ENCODE measurements at regions not wholly inside any gene's neighbourhood (a gene's known extent, or its start where the extent isn't known, plus 50 kb on each side); places are given as distances from the start of the nearest gene placed in this dataset.

GRCh38 chr7:79684384-79684783, 230.9 kb upstream of the MAGI2 start:
- Mint-ChIP-seq H3K36me3 (ENCODE audit: insufficient read depth in 2 of 2) (no peaks in the 10 kb centered on the region), H3K27ac (no peak overlapping the region), H3K27me3 (ENCODE audit: low read depth) (no peaks in the 10 kb centered on the region), H3K4me3 (no peak overlapping the region), H3K4me1 (ENCODE audit: low read depth) (no peaks in the 10 kb centered on the region), H3K9me3 (peaks cover 0 to 4% of the 10 kb centered on the region in 2 donors)
- DNase-seq = no peak
- ATAC-seq (replicated peaks in 1 of 2) = no peak

GRCh38 chr7:79683916-79684315, 230.4 kb upstream of the MAGI2 start:
- no peak for DNase-seq
- H3K27me3 Mint-ChIP-seq (ENCODE audit: low read depth) = no peaks in the 10 kb centered on the region
- no peaks in the 10 kb centered on the region for H3K36me3 Mint-ChIP-seq (ENCODE audit: insufficient read depth in 2 of 2)
- H3K4me3 Mint-ChIP-seq = no peak overlapping the region
- H3K27ac Mint-ChIP-seq = no peak overlapping the region
- H3K4me1 Mint-ChIP-seq (ENCODE audit: low read depth) = no peaks in the 10 kb centered on the region
- H3K9me3 Mint-ChIP-seq = peaks cover 0 to 4% of the 10 kb centered on the region in 2 donors
- no peak for ATAC-seq (replicated peaks in 1 of 2)

GRCh38 chr7:79683185-79683890, 229.9 kb upstream of the MAGI2 start:
- Mint-ChIP-seq H3K4me1 (ENCODE audit: low read depth) (no peaks in the 10 kb centered on the region), H3K4me3 (no peak overlapping the region), H3K27me3 (ENCODE audit: low read depth) (no peaks in the 10 kb centered on the region), H3K9me3 (peaks cover 0 to 4% of the 10 kb centered on the region in 2 donors), H3K27ac (no peak overlapping the region), H3K36me3 (ENCODE audit: insufficient read depth in 2 of 2) (no peaks in the 10 kb centered on the region)
- no peak for ATAC-seq (replicated peaks in 1 of 2)
- DNase-seq = no peak

- H3K27ac Mint-ChIP-seq = no peak overlapping the region
- H3K27me3 Mint-ChIP-seq (ENCODE audit: low read depth) = no peaks in the 10 kb centered on the region
- DNase-seq (no peak), ATAC-seq (replicated peaks in 1 of 2) (no peak)
- peaks cover 0 to 4% of the 10 kb centered on the region in 2 donors for H3K9me3 Mint-ChIP-seq
- H3K4me3 Mint-ChIP-seq = no peak overlapping the region
- no peaks in the 10 kb centered on the region for H3K36me3 Mint-ChIP-seq (ENCODE audit: insufficient read depth in 2 of 2)
- no peaks in the 10 kb centered on the region for H3K4me1 Mint-ChIP-seq (ENCODE audit: low read depth)
Observed at GRCh38 chr7:79681454-79681853, 228.0 kb upstream of the MAGI2 start.

- no peak for ATAC-seq (replicated peaks in 1 of 2)
- Mint-ChIP-seq H3K36me3 (ENCODE audit: insufficient read depth in 2 of 2) (no peaks in the 10 kb centered on the region), H3K9me3 (peaks cover 0 to 4% of the 10 kb centered on the region in 2 donors), H3K27ac (no peak overlapping the region), H3K27me3 (ENCODE audit: low read depth) (no peaks in the 10 kb centered on the region), H3K4me3 (no peak overlapping the region), H3K4me1 (ENCODE audit: low read depth) (no peaks in the 10 kb centered on the region)
- no peak for DNase-seq
Observed at GRCh38 chr7:79673969-79674368, 220.5 kb upstream of the MAGI2 start.

GRCh38 chr7:79673421-79673820, 220.0 kb upstream of the MAGI2 start:
- no peaks in the 10 kb centered on the region for H3K27me3 Mint-ChIP-seq (ENCODE audit: low read depth)
- no peaks in the 10 kb centered on the region for H3K36me3 Mint-ChIP-seq (ENCODE audit: insufficient read depth in 2 of 2)
- no peak overlapping the region for H3K27ac Mint-ChIP-seq
- no peaks in the 10 kb centered on the region for H3K4me1 Mint-ChIP-seq (ENCODE audit: low read depth)
- DNase-seq (no peak), ATAC-seq (replicated peaks in 1 of 2) (no peak)
- peaks cover 0 to 4% of the 10 kb centered on the region in 2 donors for H3K9me3 Mint-ChIP-seq
- H3K4me3 Mint-ChIP-seq = no peak overlapping the region

- H3K27ac Mint-ChIP-seq = no peak overlapping the region
- DNase-seq (no peak), ATAC-seq (replicated peaks in 1 of 2) (no peak)
- H3K4me3 Mint-ChIP-seq = no peak overlapping the region
- H3K9me3 Mint-ChIP-seq = peaks cover 1 to 7% of the 10 kb centered on the region in 2 donors
- no peaks in the 10 kb centered on the region for H3K36me3 Mint-ChIP-seq (ENCODE audit: insufficient read depth in 2 of 2)
- H3K27me3 Mint-ChIP-seq (ENCODE audit: low read depth) = no peaks in the 10 kb centered on the region
- no peaks in the 10 kb centered on the region for H3K4me1 Mint-ChIP-seq (ENCODE audit: low read depth)
Observed at GRCh38 chr7:79668292-79668691, 214.8 kb upstream of the MAGI2 start.

- Mint-ChIP-seq H3K36me3 (ENCODE audit: insufficient read depth in 2 of 2) (no peaks in the 10 kb centered on the region), H3K27me3 (ENCODE audit: low read depth) (no peaks in the 10 kb centered on the region), H3K4me3 (no peak overlapping the region), H3K27ac (no peak overlapping the region), H3K9me3 (peaks cover 1 to 7% of the 10 kb centered on the region in 2 donors), H3K4me1 (ENCODE audit: low read depth) (no peaks in the 10 kb centered on the region)
- ATAC-seq (replicated peaks in 1 of 2) (no peak), DNase-seq (no peak)
Observed at GRCh38 chr7:79666472-79666871, 213.0 kb upstream of the MAGI2 start.

- H3K4me3 Mint-ChIP-seq = no peak overlapping the region
- H3K27me3 Mint-ChIP-seq (ENCODE audit: low read depth) = no peaks in the 10 kb centered on the region
- no peak overlapping the region for H3K27ac Mint-ChIP-seq
- DNase-seq (no peak), ATAC-seq (replicated peaks in 1 of 2) (no peak)
- no peaks in the 10 kb centered on the region for H3K36me3 Mint-ChIP-seq (ENCODE audit: insufficient read depth in 2 of 2)
- H3K9me3 Mint-ChIP-seq = peaks cover 1 to 7% of the 10 kb centered on the region in 2 donors
- H3K4me1 Mint-ChIP-seq (ENCODE audit: low read depth) = no peaks in the 10 kb centered on the region
Observed at GRCh38 chr7:79664884-79665676, 211.6 kb upstream of the MAGI2 start.

- Mint-ChIP-seq H3K9me3 (peaks cover 0 to 2% of the 10 kb centered on the region in 2 donors), H3K27me3 (ENCODE audit: low read depth) (no peaks in the 10 kb centered on the region), H3K27ac (no peak overlapping the region), H3K4me1 (ENCODE audit: low read depth) (no peaks in the 10 kb centered on the region), H3K36me3 (ENCODE audit: insufficient read depth in 2 of 2) (no peaks in the 10 kb centered on the region), H3K4me3 (no peak overlapping the region)
- ATAC-seq (replicated peaks in 1 of 2) (no peak), DNase-seq (no peak)
Observed at GRCh38 chr7:79658304-79658703, 204.8 kb upstream of the MAGI2 start.

- Mint-ChIP-seq H3K4me1 (ENCODE audit: low read depth) (no peaks in the 10 kb centered on the region), H3K27me3 (ENCODE audit: low read depth) (no peaks in the 10 kb centered on the region), H3K27ac (no peak overlapping the region), H3K9me3 (peaks cover 0 to 4% of the 10 kb centered on the region in 2 donors), H3K36me3 (ENCODE audit: insufficient read depth in 2 of 2) (no peaks in the 10 kb centered on the region), H3K4me3 (no peak overlapping the region)
- ATAC-seq (replicated peaks in 1 of 2) (no peak), DNase-seq (no peak)
Observed at GRCh38 chr7:79653136-79653631, 199.7 kb upstream of the MAGI2 start.

- H3K4me3 Mint-ChIP-seq = no peak overlapping the region
- H3K4me1 Mint-ChIP-seq (ENCODE audit: low read depth) = no peaks in the 10 kb centered on the region
- no peak for DNase-seq
- ATAC-seq (replicated peaks in 1 of 2) = no peak
- no peaks in the 10 kb centered on the region for H3K36me3 Mint-ChIP-seq (ENCODE audit: insufficient read depth in 2 of 2)
- H3K9me3 Mint-ChIP-seq = peaks cover 0 to 4% of the 10 kb centered on the region in 2 donors
- H3K27me3 Mint-ChIP-seq (ENCODE audit: low read depth) = no peaks in the 10 kb centered on the region
- no peak overlapping the region for H3K27ac Mint-ChIP-seq
Observed at GRCh38 chr7:79652619-79653018, 199.2 kb upstream of the MAGI2 start.

- H3K27me3 Mint-ChIP-seq (ENCODE audit: low read depth) = no peaks in the 10 kb centered on the region
- no peaks in the 10 kb centered on the region for H3K4me1 Mint-ChIP-seq (ENCODE audit: low read depth)
- ATAC-seq (replicated peaks in 1 of 2) (no peak), DNase-seq (no peak)
- H3K4me3 Mint-ChIP-seq = no peak overlapping the region
- H3K36me3 Mint-ChIP-seq (ENCODE audit: insufficient read depth in 2 of 2) = no peaks in the 10 kb centered on the region
- no peak overlapping the region for H3K27ac Mint-ChIP-seq
- H3K9me3 Mint-ChIP-seq = peaks cover 0 to 4% of the 10 kb centered on the region in 2 donors
Observed at GRCh38 chr7:79647711-79648110, 194.2 kb upstream of the MAGI2 start.

Data from activated T-cell treated with anti-CD3 and anti-CD28 coated beads, Interleukin-2, amount 50 U/mL, for 72 hours (primary cell).